CD4-positive, alpha-beta T cell treated with Interleukin-12 subunit alpha and Interleukin-12 subunit beta, for 1 hour (primary cell): ENCODE measurements at regions not wholly inside any gene's neighbourhood (a gene's known extent, or its start where the extent isn't known, plus 50 kb on each side); places are given as distances from the start of the nearest gene placed in this dataset.
"Not testable (repeated sequence)": the region's sequence is repeated elsewhere in the genome, so short reads cannot be mapped to it uniquely, and the experiment has no call there.

Source experiments
- DNase-seq: peaks from one replicate; pipeline ENCODE4 v3.0.0-alpha.2; 2020

GRCh38 chr10:47622719-47623118 is 99.3 kb upstream of the AGAP9 start:
- not testable (repeated sequence) for DNase-seq

- DNase-seq: not testable (repeated sequence)
These were observed 96.0 kb upstream of the AGAP9 start for GRCh38 chr10:47619300-47620012.

- not testable (repeated sequence) for DNase-seq
These were observed 85.9 kb upstream of the AGAP9 start for GRCh38 chr10:47609311-47609710.

GRCh38 chr10:47605791-47606773 is 82.6 kb upstream of the AGAP9 start:
- DNase-seq: not testable (repeated sequence)

GRCh38 chr10:47600604-47601003 is 77.2 kb upstream of the AGAP9 start:
- not testable (repeated sequence) for DNase-seq

- DNase-seq: not testable (repeated sequence)
These were observed 76.7 kb upstream of the AGAP9 start for GRCh38 chr10:47600127-47600526.

- DNase-seq: not testable (repeated sequence)
These were observed 76.2 kb upstream of the AGAP9 start for GRCh38 chr10:47599657-47600056.

- DNase-seq: not testable (repeated sequence)
These were observed 70.4 kb upstream of the AGAP9 start for GRCh38 chr10:47593805-47594204.

GRCh38 chr10:47593129-47593528 is 69.7 kb upstream of the AGAP9 start:
- DNase-seq: not testable (repeated sequence)

- not testable (repeated sequence) for DNase-seq
These were observed 67.5 kb upstream of the AGAP9 start for GRCh38 chr10:47590956-47591355.

GRCh38 chr10:47590534-47590933 is 67.1 kb upstream of the AGAP9 start:
- not testable (repeated sequence) for DNase-seq

- DNase-seq: not testable (repeated sequence)
These were observed 58.6 kb upstream of the AGAP9 start for GRCh38 chr10:47582051-47582450.

GRCh38 chr10:47580063-47580462 is 56.6 kb upstream of the AGAP9 start:
- DNase-seq: not testable (repeated sequence)

- DNase-seq: not testable (repeated sequence)
These were observed 55.1 kb upstream of the AGAP9 start for GRCh38 chr10:47578547-47578946.
